ENCODE measurements at regions not wholly inside any gene's neighbourhood (a gene's known extent, or its start where the extent isn't known, plus 50 kb on each side); places are given as distances from the start of the nearest gene placed in this dataset.

DNA sequence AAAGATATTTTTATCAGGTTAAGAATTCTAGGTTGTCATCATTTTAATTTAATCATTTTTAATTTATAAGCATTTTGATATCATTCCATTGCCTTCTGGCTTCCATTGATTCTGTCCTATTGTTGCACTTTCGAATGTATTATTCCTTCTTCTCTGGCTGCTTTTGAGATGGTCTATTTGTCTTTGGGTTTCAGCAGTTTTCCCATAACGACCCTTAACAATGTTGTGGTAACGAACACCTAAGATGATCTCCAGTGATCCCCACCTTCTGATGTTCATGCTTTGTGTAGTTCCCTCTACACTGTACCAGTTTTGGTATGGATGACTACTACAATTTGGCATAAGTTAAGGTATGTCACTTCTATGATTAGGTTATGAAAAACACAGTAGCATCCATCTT lies 59.9 kb downstream of the MINAR1 start:
- H3K27ac ChIP-seq = no peak overlapping the region
- H3K36me3 ChIP-seq = no peaks in the 10 kb centered on the region
- H3K4me3 ChIP-seq (ENCODE audit: low read depth, low read length) = no peak overlapping the region
- no peaks in the 10 kb centered on the region for H3K9me3 ChIP-seq (ENCODE audit: severe bottlenecking)
- no peak for DNase-seq
- TF ChIP-seq CTCF (IDR thresholded peaks at IDR 0.05; ENCODE audit: low read depth, low read length) = no peak
- no peaks in the 10 kb centered on the region for H3K27me3 ChIP-seq (ENCODE audit: insufficient read depth, low read depth, severe bottlenecking)

DNA sequence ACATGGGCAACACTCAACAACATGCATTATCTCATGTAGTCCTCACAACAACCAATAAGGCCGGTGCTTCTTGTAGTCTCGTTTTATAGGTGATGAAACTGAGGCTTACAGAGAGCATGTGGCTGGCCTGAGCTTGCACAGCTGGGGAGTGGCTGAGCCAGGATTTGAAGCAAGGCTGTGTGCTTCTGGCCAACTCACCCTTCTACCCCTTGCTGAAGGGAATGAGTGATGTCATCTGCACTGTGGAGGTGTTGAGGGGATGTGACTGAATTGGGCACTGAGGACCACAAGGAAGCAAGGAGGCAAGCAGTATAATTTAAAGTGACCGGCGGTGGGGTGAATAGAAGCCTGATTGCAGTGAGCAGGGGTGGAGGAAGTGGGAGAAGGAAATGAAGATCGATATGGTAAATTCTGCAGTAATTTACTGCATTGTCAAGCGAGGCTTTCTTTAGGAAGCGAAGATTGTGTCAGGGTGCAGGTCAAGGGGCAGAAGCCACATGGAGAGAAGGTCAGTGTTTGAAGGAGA lies 62.3 kb downstream of the MINAR1 start:
- Histone ChIP-seq H3K36me3 (no peaks in the 10 kb centered on the region), H3K27ac (no peak overlapping the region), H3K4me3 (ENCODE audit: low read depth, low read length) (no peak overlapping the region), H3K9me3 (ENCODE audit: severe bottlenecking) (no peaks in the 10 kb centered on the region), H3K27me3 (ENCODE audit: insufficient read depth, low read depth, severe bottlenecking) (no peaks in the 10 kb centered on the region)
- no peak for DNase-seq
- TF ChIP-seq CTCF (IDR thresholded peaks at IDR 0.05; ENCODE audit: low read depth, low read length) = no peak

DNA sequence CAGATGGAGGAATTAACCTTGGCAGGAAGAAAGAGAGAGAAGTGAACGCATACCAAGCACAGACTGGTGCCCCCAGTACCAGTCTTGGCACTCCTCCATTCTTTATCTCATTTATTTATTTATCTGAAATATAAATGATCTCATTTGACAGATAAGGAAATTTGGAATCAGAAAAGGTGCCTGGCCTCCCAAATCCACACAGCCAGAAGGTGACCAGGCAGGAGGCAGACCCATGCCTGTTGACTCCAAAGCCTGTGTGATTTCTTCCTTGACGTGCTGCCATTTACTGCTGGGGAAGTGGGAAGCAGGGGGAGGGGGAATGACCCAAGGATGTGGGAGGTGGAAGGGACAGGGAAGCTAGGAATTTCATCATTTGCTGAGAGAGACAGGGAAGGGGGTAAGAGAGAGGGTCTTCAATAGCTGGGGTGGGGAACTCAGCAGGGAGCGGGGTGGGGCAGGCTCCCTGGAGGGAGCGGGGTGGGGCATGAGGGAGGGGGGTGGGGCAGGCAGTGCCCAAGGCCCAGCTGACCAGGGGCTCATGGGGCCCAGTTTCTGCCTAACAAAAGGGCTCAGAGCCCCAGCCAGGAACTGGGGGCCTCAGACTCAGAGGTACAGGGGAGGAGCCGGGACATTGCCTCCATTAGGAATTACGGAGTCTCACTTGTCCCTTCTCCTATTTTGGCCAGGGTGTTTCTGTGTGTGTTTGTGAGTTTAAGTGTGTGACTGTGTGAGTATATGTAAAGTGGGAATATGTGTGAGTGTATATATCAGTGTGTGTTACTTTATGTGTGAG lies 63.0 kb downstream of the MINAR1 start:
- Histone ChIP-seq H3K27me3 (ENCODE audit: insufficient read depth, low read depth, severe bottlenecking) (no peaks in the 10 kb centered on the region), H3K27ac (no peak overlapping the region), H3K36me3 (no peaks in the 10 kb centered on the region), H3K9me3 (ENCODE audit: severe bottlenecking) (no peaks in the 10 kb centered on the region), H3K4me3 (ENCODE audit: low read depth, low read length) (no peak overlapping the region)
- no peak for TF ChIP-seq CTCF (IDR thresholded peaks at IDR 0.05; ENCODE audit: low read depth, low read length)
- no peak for DNase-seq

- DNase-seq = no peak
- TF ChIP-seq CTCF (IDR thresholded peaks at IDR 0.05; ENCODE audit: low read depth, low read length) = no peak
- Histone ChIP-seq H3K36me3 (no peaks in the 10 kb centered on the region), H3K9me3 (ENCODE audit: severe bottlenecking) (no peaks in the 10 kb centered on the region), H3K27ac (no peak overlapping the region), H3K4me3 (ENCODE audit: low read depth, low read length) (no peak overlapping the region), H3K27me3 (ENCODE audit: insufficient read depth, low read depth, severe bottlenecking) (no peaks in the 10 kb centered on the region)
Measured at GRCh38 chr15:79495775-79496174, 63.6 kb downstream of the MINAR1 start.

GRCh38 chr15:79496838-79497237 lies 64.7 kb downstream of the MINAR1 start:
- DNase-seq = no peak
- no peaks in the 10 kb centered on the region for H3K36me3 ChIP-seq
- H3K27me3 ChIP-seq (ENCODE audit: insufficient read depth, low read depth, severe bottlenecking) = no peaks in the 10 kb centered on the region
- no peaks in the 10 kb centered on the region for H3K9me3 ChIP-seq (ENCODE audit: severe bottlenecking)
- TF ChIP-seq CTCF (IDR thresholded peaks at IDR 0.05; ENCODE audit: low read depth, low read length) = no peak
- H3K27ac ChIP-seq = no peak overlapping the region
- no peak overlapping the region for H3K4me3 ChIP-seq (ENCODE audit: low read depth, low read length)

DNA sequence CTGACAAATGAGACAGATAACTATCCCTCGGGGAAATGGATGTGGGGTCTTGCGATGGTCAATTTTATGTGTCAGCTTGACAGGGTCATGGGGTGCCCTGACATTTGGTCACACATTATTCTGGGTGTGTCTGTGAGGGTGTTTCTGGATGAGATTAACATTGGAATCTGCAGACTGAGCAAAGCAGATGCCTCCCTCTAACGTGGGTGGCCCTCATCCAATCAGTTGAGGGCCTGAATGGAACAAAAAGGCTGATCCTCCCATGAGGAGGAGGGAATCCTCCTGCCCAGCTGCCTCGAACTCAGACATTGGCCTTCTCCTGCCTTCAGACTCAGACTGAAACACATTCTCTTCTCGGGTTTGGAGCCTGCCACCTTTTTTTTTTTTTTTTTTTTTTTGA lies 69.0 kb downstream of the MINAR1 start:
- Histone ChIP-seq H3K36me3 (no peaks in the 10 kb centered on the region), H3K4me3 (ENCODE audit: low read depth, low read length) (no peak overlapping the region), H3K27ac (no peak overlapping the region), H3K27me3 (ENCODE audit: insufficient read depth, low read depth, severe bottlenecking) (no peaks in the 10 kb centered on the region), H3K9me3 (ENCODE audit: severe bottlenecking) (no peaks in the 10 kb centered on the region)
- TF ChIP-seq CTCF (IDR thresholded peaks at IDR 0.05; ENCODE audit: low read depth, low read length) = no peak
- DNase-seq = no peak

Measured in WERI-Rb-1 (cell line).